Activated naive CD4-positive, alpha-beta T cell treated with anti-CD3 and anti-CD28 coated beads, Interleukin-2, amount 50 U/mL, for 72 hours (primary cell): ENCODE measurements at regions not wholly inside any gene's neighbourhood (a gene's known extent, or its start where the extent isn't known, plus 50 kb on each side); places are given as distances from the start of the nearest gene placed in this dataset.
"Not testable (repeated sequence)": the region's sequence is repeated elsewhere in the genome, so short reads cannot be mapped to it uniquely, and the experiment has no call there.

ENCODE experiments used
- ATAC-seq, 2 donors: fragments of 150-1000 bp; cut with Tn5 transposase; 2 replicates each; pipeline ENCODE4 v1.10.0; 2021; ENCODE audit warnings: mild to moderate bottlenecking in 2 of 2, moderate library complexity in 2 of 2
- DNase-seq, 2 donors: peaks; one replicate each; pipeline ENCODE4 v3.0.0; 2021 to 2022; ENCODE audit warnings: low spot score in 2 of 2
- H3K27ac Mint-ChIP-seq, 2 donors: one replicate each; pipeline ENCODE4 v1.8.0; 2022; ENCODE audit warnings: mild to moderate bottlenecking in 2 of 2, mixed read lengths in 2 of 2
- H3K36me3 Mint-ChIP-seq, 2 donors: one replicate each; pipeline ENCODE4 v1.8.0; 2022; ENCODE audit warnings: mixed read lengths in 2 of 2
- H3K9me3 Mint-ChIP-seq, 2 donors: one replicate each; pipeline ENCODE4 v1.8.0; 2022; ENCODE audit warnings: mixed read lengths in 2 of 2

DNA sequence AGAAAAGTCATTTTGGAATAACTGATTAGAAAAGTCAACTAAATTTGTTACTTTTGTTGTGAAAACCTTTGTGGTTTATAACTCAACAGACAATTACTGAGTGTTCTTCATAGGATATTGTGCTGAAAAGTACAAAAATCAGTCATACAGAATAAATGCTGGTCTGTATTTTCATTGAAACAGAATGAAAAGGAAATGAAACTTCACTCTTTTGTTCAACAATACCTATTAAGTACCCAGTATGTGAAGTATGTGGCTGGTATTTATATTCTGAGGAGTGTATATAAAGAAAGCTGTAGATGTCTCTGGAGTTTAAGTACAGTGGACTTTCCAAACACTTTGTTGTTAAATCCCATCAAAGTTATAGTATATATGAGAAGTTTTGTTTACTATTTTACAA is 828.4 kb upstream of the ATXN8OS start:
- H3K27ac Mint-ChIP-seq: no peak overlapping the region
- DNase-seq (no peak), ATAC-seq (no peak)
- H3K9me3 Mint-ChIP-seq: peaks cover 14 to 19% of the 10 kb centered on the region in 2 donors
- H3K36me3 Mint-ChIP-seq: peaks cover 0 to 4% of the 10 kb centered on the region in 2 donors

DNA sequence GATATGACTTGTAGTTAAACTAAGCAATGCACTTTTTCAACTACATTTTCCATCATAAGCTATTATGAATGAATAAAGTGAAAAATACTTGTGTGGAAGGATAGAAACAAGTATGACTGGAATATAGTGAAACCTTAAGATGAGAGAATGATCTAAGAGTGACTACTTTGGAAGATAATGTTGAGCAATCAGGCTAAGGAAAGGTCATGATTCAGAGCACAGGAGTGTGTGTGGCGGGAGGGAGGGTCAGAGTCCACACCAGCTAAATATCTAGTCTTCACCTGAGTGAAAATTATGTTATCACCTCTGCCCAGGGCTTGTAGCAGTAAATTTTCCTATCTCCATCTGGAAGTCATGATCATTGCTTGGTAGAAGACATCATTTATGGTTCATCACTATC is 833.4 kb upstream of the ATXN8OS start:
- DNase-seq (no peak), ATAC-seq (no peak)
- Mint-ChIP-seq H3K27ac (no peak overlapping the region), H3K36me3 (no peaks in the 10 kb centered on the region), H3K9me3 (peaks cover 7 to 10% of the 10 kb centered on the region in 2 donors)

DNA sequence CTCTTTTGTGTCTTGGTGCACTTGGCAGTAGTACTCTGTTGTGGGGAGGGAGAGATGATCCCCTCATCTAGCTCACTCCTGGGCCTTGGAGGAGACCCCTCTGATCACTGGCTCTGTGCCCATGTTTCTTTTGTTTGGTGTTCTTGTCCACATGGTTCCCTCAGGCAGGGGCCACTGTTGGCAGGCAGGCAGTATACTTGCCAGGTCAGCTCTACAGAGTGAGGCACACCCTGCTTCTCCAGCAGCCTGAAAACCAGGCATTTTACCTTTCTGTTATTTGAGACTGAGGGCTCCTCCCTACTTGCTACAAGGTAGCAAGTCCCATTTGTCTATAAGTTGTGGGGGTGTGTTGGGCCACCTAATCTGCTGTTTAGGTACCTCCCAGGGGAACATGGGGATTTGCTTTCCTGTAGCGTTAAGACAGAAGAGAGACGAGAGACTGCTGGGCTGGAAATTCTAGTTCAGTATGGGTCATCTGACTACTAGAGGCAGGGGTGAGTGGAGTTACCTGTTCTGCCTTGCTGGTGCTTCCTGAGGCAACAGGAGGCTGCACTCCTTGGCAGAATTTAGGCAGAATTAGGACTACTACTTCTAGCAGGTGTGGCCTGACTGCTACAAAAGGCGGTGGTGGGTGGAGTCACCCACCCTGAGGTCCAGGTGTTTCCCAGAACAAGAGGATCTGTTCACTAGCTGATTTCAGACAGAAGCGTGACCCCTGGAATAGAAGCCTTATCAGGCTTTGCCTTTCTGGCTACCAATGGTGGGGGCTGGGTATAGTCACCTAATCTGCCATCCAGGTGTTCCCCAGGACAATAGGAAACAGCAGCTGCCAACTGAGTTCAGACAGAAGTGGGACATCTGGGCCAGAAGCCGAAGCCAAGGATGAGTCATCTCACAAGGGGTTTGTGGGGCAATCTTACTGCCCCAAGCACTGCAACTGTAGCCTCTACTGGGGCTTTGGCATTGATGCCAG is 843.0 kb upstream of the ATXN8OS start:
- peaks cover 0 to 5% of the 10 kb centered on the region in 2 donors for H3K36me3 Mint-ChIP-seq
- DNase-seq (no peak), ATAC-seq (no peak)
- peaks cover 21 to 29% of the 10 kb centered on the region in 2 donors for H3K9me3 Mint-ChIP-seq
- no peak overlapping the region for H3K27ac Mint-ChIP-seq

DNA sequence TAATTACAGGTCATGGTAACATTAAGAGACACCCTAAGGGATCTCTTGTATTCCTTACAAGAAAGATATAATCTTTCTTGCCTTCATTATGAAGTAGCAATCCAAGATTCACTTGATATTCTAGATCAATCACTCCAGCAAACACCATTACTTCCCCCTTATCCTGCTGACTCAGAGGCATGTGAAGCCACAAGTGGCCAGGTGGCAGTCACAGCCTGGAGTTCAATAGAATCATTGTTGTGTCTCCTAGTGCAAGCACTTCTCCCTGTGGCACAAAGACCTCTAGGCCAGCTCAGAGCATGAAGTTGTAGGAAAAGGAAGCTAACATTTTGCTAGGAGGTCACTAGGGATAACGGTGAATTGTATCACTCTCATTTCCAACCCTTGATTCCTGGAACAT is 864.3 kb upstream of the ATXN8OS start:
- DNase-seq (no peak), ATAC-seq (no peak)
- Mint-ChIP-seq H3K9me3 (peaks cover 4 to 20% of the 10 kb centered on the region in 2 donors), H3K27ac (no peak overlapping the region), H3K36me3 (no peaks in the 10 kb centered on the region)

DNA sequence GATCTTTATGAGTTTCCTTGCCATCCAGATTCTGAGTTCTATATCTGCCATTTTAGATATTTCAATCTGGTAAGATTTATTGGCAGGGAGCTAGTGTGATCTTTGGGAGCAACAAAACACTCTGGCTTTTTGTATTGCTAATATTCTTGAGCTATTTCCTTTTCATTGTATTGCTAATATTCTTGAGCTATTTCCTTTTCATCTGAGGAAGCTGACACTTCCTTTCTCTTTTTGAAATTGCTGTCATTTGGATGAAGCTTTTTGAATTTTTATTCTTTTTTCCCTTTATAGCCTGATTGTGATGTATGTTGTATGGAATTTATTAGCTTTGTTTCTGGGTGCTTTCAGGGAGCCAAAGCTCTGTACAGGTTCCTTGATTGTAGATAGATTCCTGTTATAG is 873.5 kb upstream of the ATXN8OS start:
- no peaks in the 10 kb centered on the region for H3K36me3 Mint-ChIP-seq
- H3K9me3 Mint-ChIP-seq: peaks cover 19 to 25% of the 10 kb centered on the region in 2 donors
- ATAC-seq: no peak
- DNase-seq: no peak
- no peak overlapping the region for H3K27ac Mint-ChIP-seq

DNA sequence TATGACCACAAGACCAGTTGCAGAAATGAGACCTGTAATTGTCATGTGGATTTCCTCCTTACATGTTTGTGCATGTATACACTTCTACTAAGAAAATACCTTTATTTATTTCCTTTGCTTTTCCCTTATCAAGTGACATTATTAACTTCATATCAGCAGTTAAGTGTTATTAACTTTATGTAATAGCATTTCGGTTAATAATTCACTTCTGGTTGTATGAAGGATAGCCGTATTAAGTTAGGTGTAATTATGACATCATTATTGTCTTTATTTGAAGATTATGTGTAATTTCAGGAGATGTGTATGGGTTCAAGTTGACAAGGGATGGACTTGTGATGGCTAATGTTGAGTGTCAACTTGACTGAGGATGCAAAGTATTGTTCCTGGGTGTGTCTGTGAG is 881.2 kb upstream of the ATXN8OS start:
- Mint-ChIP-seq H3K9me3 (peaks cover 25 to 41% of the 10 kb centered on the region in 2 donors), H3K27ac (no peak overlapping the region)

DNA sequence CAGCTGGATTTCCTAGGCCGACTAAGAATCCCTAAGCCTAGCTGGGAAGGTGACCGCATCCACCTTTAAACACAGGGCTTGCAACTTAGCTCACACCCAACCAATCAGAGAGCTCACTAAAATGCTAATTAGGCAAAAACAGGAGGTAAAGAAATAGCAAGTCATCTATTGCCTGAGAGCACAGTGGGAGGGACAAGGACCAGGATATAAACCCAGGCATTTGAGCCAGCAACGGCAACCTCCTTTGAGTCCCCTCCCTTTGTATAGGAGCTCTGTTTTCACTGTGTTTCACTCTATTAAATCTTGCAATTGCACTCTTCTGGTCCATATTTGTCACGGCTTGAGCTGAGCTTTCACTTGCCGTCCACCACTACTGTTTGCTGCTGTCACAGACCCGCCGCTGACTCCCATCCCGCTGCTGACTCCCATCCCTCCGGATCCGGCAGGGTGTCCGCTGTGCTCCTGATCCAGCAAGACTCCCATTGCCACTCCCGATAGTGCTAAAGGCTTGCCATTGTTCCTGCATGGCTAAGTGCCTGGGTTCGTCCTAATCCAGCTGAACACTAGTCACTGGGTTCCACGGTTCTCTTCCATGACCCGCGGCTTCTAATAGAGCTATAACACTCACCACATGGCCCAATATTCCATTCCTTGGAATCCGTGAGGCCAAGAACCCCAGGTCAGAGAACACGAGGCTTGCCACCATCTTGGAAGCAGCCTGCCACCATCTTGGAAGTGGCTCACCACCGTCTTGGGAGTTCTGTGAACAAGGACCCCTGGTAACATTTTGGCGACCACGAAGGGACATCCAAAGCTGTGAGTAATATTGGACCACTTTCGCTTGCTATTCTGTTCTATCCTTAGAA is 885.8 kb upstream of the ATXN8OS start:
- not testable (repeated sequence) for DNase-seq, H3K27ac Mint-ChIP-seq, H3K36me3 Mint-ChIP-seq, ATAC-seq
- H3K9me3 Mint-ChIP-seq: peaks cover 14 to 20% of the 10 kb centered on the region in 2 donors

More for the DNA sequence above, 881.2 kb upstream of the ATXN8OS start:
- ATAC-seq: no peak
- H3K36me3 Mint-ChIP-seq: peaks cover 0 to 5% of the 10 kb centered on the region in 2 donors
- DNase-seq: no peak

DNA sequence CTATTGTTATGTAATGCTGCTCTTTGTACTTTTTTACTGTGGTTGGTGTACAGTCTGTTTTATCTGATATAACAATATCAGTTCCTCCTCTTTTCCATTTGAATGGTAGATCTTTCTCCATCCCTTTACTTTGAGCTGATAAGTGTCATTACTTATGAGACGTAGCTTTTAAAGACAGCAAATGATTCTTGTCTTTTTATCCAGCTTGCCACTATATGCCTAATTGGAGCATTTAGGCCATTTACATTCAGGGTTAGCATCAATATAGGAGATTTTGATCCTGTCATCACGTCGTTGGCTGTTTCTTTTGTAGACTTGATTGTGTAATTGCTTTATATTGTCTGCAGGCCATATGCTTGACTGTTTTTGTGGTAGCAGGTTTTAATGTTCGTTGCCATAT is 894.2 kb upstream of the ATXN8OS start:
- ATAC-seq (no peak), DNase-seq (no peak)
- Mint-ChIP-seq H3K9me3 (peaks cover 10 to 25% of the 10 kb centered on the region in 2 donors), H3K36me3 (no peaks in the 10 kb centered on the region), H3K27ac (no peak overlapping the region)

DNA sequence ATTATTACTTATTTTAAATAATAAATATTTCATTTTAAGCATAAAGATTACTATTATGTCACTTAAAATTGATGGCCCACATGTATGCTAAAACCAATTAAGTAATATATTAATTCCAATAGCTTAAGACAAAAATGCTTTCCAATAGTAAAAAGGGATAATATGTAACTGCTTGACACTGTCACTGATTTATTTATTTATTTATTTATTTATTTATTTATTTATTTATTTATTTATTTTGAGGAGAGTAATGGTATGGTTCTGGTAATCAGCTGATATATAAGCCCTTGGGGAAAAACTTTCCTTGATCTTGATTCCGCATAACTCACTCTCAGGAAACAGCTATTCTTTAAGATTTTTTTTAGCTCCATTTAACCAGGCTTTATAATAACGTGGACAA is 903.0 kb upstream of the ATXN8OS start:
- Mint-ChIP-seq H3K36me3 (no peaks in the 10 kb centered on the region), H3K27ac (no peak overlapping the region), H3K9me3 (peaks cover 20 to 22% of the 10 kb centered on the region in 2 donors)
- DNase-seq (no peak), ATAC-seq (no peak)

DNA sequence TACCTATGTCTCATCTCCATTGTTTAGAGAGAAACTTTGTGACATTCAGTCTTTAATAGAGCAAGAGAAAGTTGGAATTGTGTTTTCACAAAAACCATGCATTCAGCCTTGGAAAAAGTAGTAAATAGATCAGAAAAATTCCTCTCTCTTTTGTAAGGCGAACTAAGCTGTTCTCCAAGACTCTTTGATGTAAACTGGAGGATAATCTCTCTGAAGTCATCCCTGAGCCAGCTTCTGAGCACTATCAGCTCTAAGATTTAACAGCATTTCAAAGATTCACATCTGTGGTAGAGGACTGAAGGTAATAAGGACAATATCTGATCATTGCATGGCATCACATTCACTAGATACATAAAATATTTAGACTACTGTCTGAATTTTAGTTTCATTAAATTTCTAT is 904.6 kb upstream of the ATXN8OS start:
- ATAC-seq (no peak), DNase-seq (no peak)
- Mint-ChIP-seq H3K36me3 (no peaks in the 10 kb centered on the region), H3K27ac (no peak overlapping the region), H3K9me3 (peaks cover 20 to 22% of the 10 kb centered on the region in 2 donors)

DNA sequence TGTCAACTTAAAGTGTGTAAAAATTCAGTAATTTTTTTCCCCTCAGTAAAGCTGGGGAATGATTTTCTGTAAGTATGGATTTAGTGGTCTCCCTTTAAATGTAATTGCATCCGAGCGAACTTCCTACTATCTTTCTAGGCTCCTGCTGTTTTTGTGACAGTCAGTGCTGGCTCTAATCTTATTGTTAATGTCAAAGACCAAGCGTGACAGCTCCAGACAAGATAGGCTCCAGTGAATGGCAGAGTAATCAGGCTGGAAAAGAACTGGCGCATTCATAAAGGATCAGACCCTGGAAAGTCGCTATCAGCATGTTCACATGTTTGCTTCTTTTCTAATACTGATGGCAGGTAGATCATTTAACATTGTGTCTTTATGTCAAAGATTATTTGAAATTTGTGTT is 908.0 kb upstream of the ATXN8OS start:
- ATAC-seq (no peak), DNase-seq (no peak)
- H3K36me3 Mint-ChIP-seq: no peaks in the 10 kb centered on the region
- H3K9me3 Mint-ChIP-seq: peaks cover 9 to 12% of the 10 kb centered on the region in 2 donors
- H3K27ac Mint-ChIP-seq: no peak overlapping the region

DNA sequence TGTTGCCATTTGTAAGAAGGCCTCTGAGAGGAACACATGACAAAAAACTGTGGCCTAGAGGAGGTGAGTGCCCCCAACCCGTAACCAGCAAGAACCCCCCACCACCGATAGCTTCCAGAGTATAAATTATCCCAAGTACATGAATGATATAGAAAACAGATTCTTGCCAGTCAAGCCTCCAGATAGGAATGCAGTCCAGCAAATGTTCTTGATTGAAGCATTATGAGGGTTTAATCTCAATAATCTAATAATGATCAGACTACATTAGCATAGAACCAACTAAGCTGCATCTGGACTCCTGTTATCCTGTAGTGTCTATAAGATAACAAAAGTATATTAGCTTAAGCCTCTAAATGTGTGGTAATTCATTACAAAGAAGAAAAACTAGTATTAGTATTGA is 908.9 kb upstream of the ATXN8OS start:
- no peak overlapping the region for H3K27ac Mint-ChIP-seq
- H3K36me3 Mint-ChIP-seq: no peaks in the 10 kb centered on the region
- no peak for ATAC-seq
- no peak for DNase-seq
- peaks cover 15 to 16% of the 10 kb centered on the region in 2 donors for H3K9me3 Mint-ChIP-seq

DNA sequence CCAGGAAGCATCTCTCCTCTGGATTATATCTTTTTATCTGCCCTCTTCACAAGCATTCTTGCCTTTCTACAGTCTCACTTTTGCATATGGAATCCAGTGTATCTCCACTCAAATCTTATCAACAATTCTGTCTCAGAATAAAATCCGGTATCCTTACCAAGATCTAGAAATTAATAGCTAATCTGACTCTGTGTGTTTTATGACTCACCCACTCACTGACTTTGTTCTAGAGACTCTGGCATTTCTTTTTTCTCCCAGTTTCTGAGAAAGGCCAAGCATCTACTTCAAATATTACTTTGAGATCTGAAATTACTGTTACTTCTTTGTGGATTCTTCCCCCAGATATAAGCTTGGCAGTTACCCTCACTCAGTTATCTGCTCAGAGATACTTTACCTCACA is 913.5 kb upstream of the ATXN8OS start:
- H3K27ac Mint-ChIP-seq: no peak overlapping the region
- DNase-seq (no peak), ATAC-seq (no peak)
- peaks cover 8 to 13% of the 10 kb centered on the region in 2 donors for H3K9me3 Mint-ChIP-seq
- H3K36me3 Mint-ChIP-seq: no peaks in the 10 kb centered on the region

DNA sequence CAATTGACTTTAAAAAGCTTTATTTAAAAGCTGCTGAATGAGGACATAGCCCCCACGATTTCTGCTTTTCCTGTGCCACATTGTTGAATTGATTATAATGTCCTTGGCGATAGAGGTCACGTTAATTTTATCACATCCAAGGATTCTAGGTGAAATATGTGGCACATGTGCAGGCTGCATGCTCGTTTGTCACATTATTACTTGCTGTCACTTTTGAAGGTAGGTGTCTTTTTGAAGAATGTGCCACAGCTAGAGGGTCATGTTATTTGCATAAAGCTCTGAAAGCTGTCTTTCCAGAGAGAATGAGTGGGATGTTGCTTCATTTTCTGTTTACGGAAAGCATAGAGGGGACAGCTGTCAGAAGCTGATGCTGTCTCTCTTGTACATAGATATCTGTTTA is 927.6 kb upstream of the ATXN8OS start:
- Mint-ChIP-seq H3K27ac (no peak overlapping the region), H3K9me3 (peaks cover 7 to 26% of the 10 kb centered on the region in 2 donors)
- no peak for ATAC-seq

DNA sequence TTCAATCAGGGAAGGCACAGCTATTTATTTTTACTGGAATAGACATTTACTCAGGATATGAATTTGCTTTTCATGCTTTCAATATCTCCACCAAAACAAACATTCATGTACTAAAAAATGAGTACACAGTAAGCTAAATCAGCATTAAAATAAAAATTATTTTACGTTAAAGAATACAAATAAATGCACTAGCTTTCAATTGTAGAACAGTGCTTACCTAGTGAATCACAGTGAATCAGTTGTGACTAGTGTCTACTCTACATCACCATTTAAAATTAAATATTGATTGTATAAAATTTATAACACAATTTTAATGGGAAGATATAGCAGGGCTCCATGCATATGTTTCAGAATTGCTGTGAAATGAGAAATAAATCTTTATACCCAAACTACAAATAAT is 929.6 kb upstream of the ATXN8OS start:
- Mint-ChIP-seq H3K27ac (no peak overlapping the region), H3K36me3 (no peaks in the 10 kb centered on the region), H3K9me3 (peaks cover 0 to 20% of the 10 kb centered on the region in 2 donors)
- ATAC-seq (no peak), DNase-seq (no peak)

More for the DNA sequence above, 927.6 kb upstream of the ATXN8OS start:
- peaks cover 0 to 6% of the 10 kb centered on the region in 2 donors for H3K36me3 Mint-ChIP-seq
- no peak for DNase-seq

DNA sequence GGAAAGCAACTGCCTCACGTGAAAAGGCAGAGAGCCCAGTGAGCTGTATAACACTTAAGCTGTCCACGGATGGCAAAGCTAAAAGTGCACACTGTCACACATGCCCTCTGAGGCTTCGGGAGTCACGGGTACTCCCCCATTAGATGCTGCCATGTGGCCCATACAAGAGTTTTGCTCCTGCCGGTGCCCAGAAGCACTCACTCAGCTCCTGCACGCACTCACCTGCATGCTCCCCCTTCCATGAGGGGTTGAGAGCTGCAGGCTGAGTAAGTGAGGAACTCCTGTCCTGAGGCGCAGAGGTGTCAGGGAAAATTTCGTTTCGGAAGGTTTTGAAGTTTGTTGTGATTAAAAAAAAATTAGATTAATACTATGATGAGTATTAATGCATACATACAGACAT is 939.2 kb upstream of the ATXN8OS start:
- DNase-seq: no peak
- Mint-ChIP-seq H3K9me3 (peaks cover 0 to 3% of the 10 kb centered on the region in 2 donors), H3K27ac (no peak overlapping the region), H3K36me3 (no peaks in the 10 kb centered on the region)
- no peak for ATAC-seq

DNA sequence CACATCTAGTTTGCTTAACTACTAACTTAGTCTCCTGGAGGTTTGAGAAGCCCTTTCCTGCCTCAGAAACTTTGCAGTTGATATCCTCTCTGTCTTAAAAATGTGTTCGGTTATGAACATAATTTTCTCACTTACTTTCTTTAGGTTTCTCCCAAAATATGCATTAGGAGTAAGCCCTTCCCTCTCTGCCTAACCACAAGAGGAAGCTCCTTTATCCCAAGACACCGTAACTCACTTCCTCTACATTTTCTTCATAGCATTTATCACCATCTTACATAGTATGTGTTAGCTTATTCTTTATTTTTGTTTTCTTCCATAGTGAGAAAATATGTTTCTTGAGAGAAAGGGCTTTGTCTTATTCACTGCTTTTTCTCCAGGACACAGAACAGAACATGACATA is 952.5 kb upstream of the ATXN8OS start:
- H3K27ac Mint-ChIP-seq: no peak overlapping the region
- DNase-seq (no peak), ATAC-seq (no peak)
- peaks cover 10 to 16% of the 10 kb centered on the region in 2 donors for H3K9me3 Mint-ChIP-seq
- H3K36me3 Mint-ChIP-seq: peaks cover 0 to 4% of the 10 kb centered on the region in 2 donors
